NCI-H1092 (cell line): ENCODE measurements at regions not wholly inside any gene's neighbourhood (a gene's known extent, or its start where the extent isn't known, plus 50 kb on each side); places are given as distances from the start of the nearest gene placed in this dataset.
"Not testable (repeated sequence)": the region's sequence is repeated elsewhere in the genome, so short reads cannot be mapped to it uniquely, and the experiment has no call there.

Source experiments
- DNase-seq: peaks from one replicate; lab custom pipeline; 2025; lab: John Stamatoyannopoulos, UW

- DNase-seq: no peak
Observed at GRCh38 chr10:123318516-123318915, 164.3 kb downstream of the BUB3 start.

- DNase-seq: no peak
Observed at GRCh38 chr10:123320091-123320490, 165.9 kb downstream of the BUB3 start.

GRCh38 chr10:123323884-123324283 is 169.7 kb downstream of the BUB3 start:
- DNase-seq: no peak

- no peak for DNase-seq
Observed at GRCh38 chr10:123325663-123326190, 171.5 kb downstream of the BUB3 start.

GRCh38 chr10:123326674-123327073 is 172.5 kb downstream of the BUB3 start:
- no peak for DNase-seq

- no peak for DNase-seq
Observed at GRCh38 chr10:123327450-123327849, 173.2 kb downstream of the BUB3 start.

GRCh38 chr10:123327896-123328295 is 173.7 kb downstream of the BUB3 start:
- DNase-seq: no peak

- no peak for DNase-seq
Observed at GRCh38 chr10:123331438-123331837, 177.2 kb downstream of the BUB3 start.

GRCh38 chr10:123346581-123346980 is 192.4 kb downstream of the BUB3 start:
- DNase-seq: no peak

- DNase-seq: no peak
Observed at GRCh38 chr10:123348691-123349572, 194.7 kb downstream of the BUB3 start.

- no peak for DNase-seq
Observed at GRCh38 chr10:123351715-123352114, 197.5 kb downstream of the BUB3 start.

- no peak for DNase-seq
Observed at GRCh38 chr10:123354521-123354920, 200.3 kb downstream of the BUB3 start.

GRCh38 chr10:123355748-123356481 is 201.7 kb downstream of the BUB3 start:
- no peak for DNase-seq

- no peak for DNase-seq
Observed at GRCh38 chr10:123356799-123357198, 202.6 kb downstream of the BUB3 start.

GRCh38 chr10:123357421-123357930 is 203.3 kb downstream of the BUB3 start:
- DNase-seq: no peak

- DNase-seq: no peak
Observed at GRCh38 chr10:123359539-123359938, 205.3 kb downstream of the BUB3 start.

GRCh38 chr10:123361832-123362231 is 207.6 kb downstream of the BUB3 start:
- no peak for DNase-seq

GRCh38 chr10:123367195-123367594 is 213.0 kb downstream of the BUB3 start:
- no peak for DNase-seq

GRCh38 chr10:123371626-123372025 is 217.4 kb downstream of the BUB3 start:
- DNase-seq: not testable (repeated sequence)

- no peak for DNase-seq
Observed at GRCh38 chr10:123373591-123373990, 219.4 kb downstream of the BUB3 start.

- no peak for DNase-seq
Observed at GRCh38 chr10:123375097-123375496, 220.9 kb downstream of the BUB3 start.

GRCh38 chr10:123375738-123376137 is 221.5 kb downstream of the BUB3 start:
- no peak for DNase-seq

GRCh38 chr10:123377883-123378282 is 223.7 kb downstream of the BUB3 start:
- no peak for DNase-seq
